Endodermal cell (in vitro differentiated cells): ENCODE measurements at regions not wholly inside any gene's neighbourhood (a gene's known extent, or its start where the extent isn't known, plus 50 kb on each side); places are given as distances from the start of the nearest gene placed in this dataset.
A peak's percentile ranks its signal among the peaks of the same experiment; 100 is the strongest.
"Not testable (repeated sequence)": the region's sequence is repeated elsewhere in the genome, so short reads cannot be mapped to it uniquely, and the experiment has no call there.

Experiments used
- DNase-seq: peaks from one replicate; pipeline ENCODE4 v3.0.0-alpha.2; 2017
- H3K27ac ChIP-seq: 2 replicates; pipeline ENCODE4 v1.5.1; 2013; ENCODE audit warnings: mild to moderate bottlenecking, low read depth, low read length, moderate library complexity
- H3K27me3 ChIP-seq: 2 replicates; pipeline ENCODE4 v1.6.1; 2013; ENCODE audit warnings: mild to moderate bottlenecking, low read length, moderate library complexity; ENCODE audit not compliant: insufficient read depth, control insufficient read depth, poor library complexity, severe bottlenecking
- H3K36me3 ChIP-seq: 2 replicates; pipeline ENCODE4 v1.7.0; 2013; ENCODE audit warnings: mild to moderate bottlenecking, low read length, moderate library complexity; ENCODE audit not compliant: control insufficient read depth, insufficient read depth
- H3K4me1 ChIP-seq: one replicate; pipeline ENCODE4 v1.7.0; 2013; ENCODE audit warnings: low read length; ENCODE audit not compliant: control insufficient read depth, insufficient read depth
- H3K4me3 ChIP-seq: 2 replicates; pipeline ENCODE4 v1.5.1; 2013; ENCODE audit warnings: mild to moderate bottlenecking, low read length, moderate library complexity
- H3K9ac ChIP-seq: 2 replicates; pipeline ENCODE4 v1.6.1; 2013; ENCODE audit warnings: mild to moderate bottlenecking, low read length, moderate library complexity; ENCODE audit not compliant: poor library complexity, severe bottlenecking; ENCODE audit errors: extremely low read depth
- H3K9me3 ChIP-seq: 2 replicates; pipeline ENCODE4 v1.6.1; 2013; ENCODE audit warnings: mild to moderate bottlenecking, low read length, moderate library complexity; ENCODE audit not compliant: control insufficient read depth
- H3K27ac Mint-ChIP-seq: 2 replicates; pipeline ENCODE4 v1.8.0; 2020; ENCODE audit warnings: mixed read lengths
- H3K27me3 Mint-ChIP-seq: 2 replicates; pipeline ENCODE4 v1.8.0; 2021; ENCODE audit warnings: mild to moderate bottlenecking, mixed read lengths; ENCODE audit not compliant: insufficient read depth
- H3K36me3 Mint-ChIP-seq: 2 replicates; pipeline ENCODE4 v1.8.0; 2020; ENCODE audit warnings: low read depth, mixed read lengths
- H3K4me1 Mint-ChIP-seq: 2 replicates; pipeline ENCODE4 v1.8.0; 2020; ENCODE audit warnings: mixed read lengths
- H3K4me3 Mint-ChIP-seq: 2 replicates; pipeline ENCODE4 v1.8.0; 2020; ENCODE audit warnings: mild to moderate bottlenecking, moderate library complexity, mixed read lengths
- H3K9me3 Mint-ChIP-seq: 2 replicates; pipeline ENCODE4 v1.8.0; 2020; ENCODE audit warnings: mild to moderate bottlenecking, mixed read lengths
- WGBS, 2 experiments: methylation state at CpG; one replicate each; pipeline versions ENCODE4 v1.1.5 to v1.1.7; 2013; ENCODE audit warnings: missing lambda C conversion rate in 2 of 2, mixed read lengths in 1 of 2; ENCODE audit not compliant: insufficient coverage in 1 of 2, insufficient read length in 1 of 2; 5-methylcytosine and 5-hydroxymethylcytosine counted together
- TF ChIP-seq, protein P1 (sequence below): fragments of 200-600 bp; sonication (generic); conservative IDR thresholded peaks from 2 replicates; pipeline ENCODE4 v1.5.0; 2021; ENCODE audit warnings: antibody characterized with exemption, mild to moderate bottlenecking

GRCh38 chr6:137282254-137282653 is 63.1 kb upstream of the IFNGR1 start:
- Mint-ChIP-seq H3K27ac (no peak overlapping the region), H3K27me3 (peaks cover 13% of the 10 kb centered on the region), H3K36me3 (no peaks in the 10 kb centered on the region), H3K4me3 (no peak overlapping the region), H3K9me3 (no peaks in the 10 kb centered on the region), H3K4me1 (peaks cover 6% of the 10 kb centered on the region)
- Histone ChIP-seq H3K4me1 (no peaks in the 10 kb centered on the region), H3K4me3 (no peak overlapping the region), H3K9ac (no peak overlapping the region), H3K27me3 (no peaks in the 10 kb centered on the region), H3K9me3 (no peaks in the 10 kb centered on the region), H3K36me3 (no peaks in the 10 kb centered on the region), H3K27ac (no peak overlapping the region)
- WGBS, 2 experiments, result 92 to 96% methylated on average over 8 of the region's 8 CpGs
- TF ChIP-seq, protein P1, sequence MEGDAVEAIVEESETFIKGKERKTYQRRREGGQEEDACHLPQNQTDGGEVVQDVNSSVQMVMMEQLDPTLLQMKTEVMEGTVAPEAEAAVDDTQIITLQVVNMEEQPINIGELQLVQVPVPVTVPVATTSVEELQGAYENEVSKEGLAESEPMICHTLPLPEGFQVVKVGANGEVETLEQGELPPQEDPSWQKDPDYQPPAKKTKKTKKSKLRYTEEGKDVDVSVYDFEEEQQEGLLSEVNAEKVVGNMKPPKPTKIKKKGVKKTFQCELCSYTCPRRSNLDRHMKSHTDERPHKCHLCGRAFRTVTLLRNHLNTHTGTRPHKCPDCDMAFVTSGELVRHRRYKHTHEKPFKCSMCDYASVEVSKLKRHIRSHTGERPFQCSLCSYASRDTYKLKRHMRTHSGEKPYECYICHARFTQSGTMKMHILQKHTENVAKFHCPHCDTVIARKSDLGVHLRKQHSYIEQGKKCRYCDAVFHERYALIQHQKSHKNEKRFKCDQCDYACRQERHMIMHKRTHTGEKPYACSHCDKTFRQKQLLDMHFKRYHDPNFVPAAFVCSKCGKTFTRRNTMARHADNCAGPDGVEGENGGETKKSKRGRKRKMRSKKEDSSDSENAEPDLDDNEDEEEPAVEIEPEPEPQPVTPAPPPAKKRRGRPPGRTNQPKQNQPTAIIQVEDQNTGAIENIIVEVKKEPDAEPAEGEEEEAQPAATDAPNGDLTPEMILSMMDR, result no peak
- DNase-seq, result no peak

- not testable (repeated sequence) for H3K4me3 Mint-ChIP-seq, H3K36me3 ChIP-seq, H3K9me3 Mint-ChIP-seq, H3K27ac ChIP-seq, H3K4me1 Mint-ChIP-seq, H3K4me3 ChIP-seq, H3K36me3 Mint-ChIP-seq, H3K4me1 ChIP-seq, H3K9me3 ChIP-seq, H3K27me3 ChIP-seq, DNase-seq, H3K27ac Mint-ChIP-seq, H3K9ac ChIP-seq
- 89 to 100% methylated on average over 3 to 4 of the region's 4 CpGs for WGBS, 2 experiments
- H3K27me3 Mint-ChIP-seq, result peaks cover 10% of the 10 kb centered on the region
Measured at GRCh38 chr6:137279279-137279678, 60.1 kb upstream of the IFNGR1 start.

- Histone ChIP-seq H3K4me1 (no peaks in the 10 kb centered on the region), H3K9me3 (no peaks in the 10 kb centered on the region), H3K27ac (peak overlapping the region; percentile 60), H3K4me3 (no peak overlapping the region), H3K27me3 (no peaks in the 10 kb centered on the region), H3K36me3 (no peaks in the 10 kb centered on the region), H3K9ac (no peak overlapping the region)
- 48 to 72% methylated on average over 8 to 13 of the region's 14 CpGs for WGBS, 2 experiments
- peak; percentile 88 for DNase-seq
- Mint-ChIP-seq H3K36me3 (no peaks in the 10 kb centered on the region), H3K4me3 (no peak overlapping the region), H3K9me3 (no peaks in the 10 kb centered on the region), H3K27ac (peak overlapping the region; percentile 26), H3K27me3 (peaks cover 5% of the 10 kb centered on the region), H3K4me1 (peaks cover 6% of the 10 kb centered on the region)
- TF ChIP-seq, protein P1, result no peak
Measured at GRCh38 chr6:137277971-137278637, 58.9 kb upstream of the IFNGR1 start.

DNA sequence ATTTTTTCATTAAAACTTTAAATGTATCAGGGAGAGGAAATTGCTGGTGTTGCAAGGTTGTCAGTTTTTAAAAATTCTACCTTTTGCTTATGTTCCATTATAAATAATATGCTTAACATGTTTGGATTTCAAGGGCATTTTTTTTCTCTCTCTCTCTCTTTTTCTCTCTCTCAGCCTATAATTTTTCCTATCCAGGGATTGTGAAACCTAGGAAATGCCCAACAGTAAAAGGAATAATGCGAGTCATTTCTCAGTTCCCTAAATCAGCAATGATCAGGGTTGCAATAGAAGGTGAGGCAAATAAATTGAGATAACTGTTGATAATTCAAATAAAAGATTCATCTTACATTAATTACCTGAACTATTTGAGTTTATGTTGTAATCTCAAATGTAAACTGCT is 53.2 kb upstream of the IFNGR1 start:
- DNase-seq, result no peak
- Histone ChIP-seq H3K4me1 (no peaks in the 10 kb centered on the region), H3K9me3 (no peaks in the 10 kb centered on the region), H3K27me3 (no peaks in the 10 kb centered on the region), H3K9ac (no peak overlapping the region), H3K36me3 (no peaks in the 10 kb centered on the region), H3K4me3 (no peak overlapping the region), H3K27ac (no peak overlapping the region)
- 93% methylated on average over 1 of the region's 1 CpG; no CpG with 5 or more reads in 1 of the 2 experiments for WGBS, 2 experiments
- Mint-ChIP-seq H3K27me3 (no peaks in the 10 kb centered on the region), H3K4me3 (no peak overlapping the region), H3K27ac (no peak overlapping the region), H3K9me3 (no peaks in the 10 kb centered on the region), H3K36me3 (no peaks in the 10 kb centered on the region), H3K4me1 (peaks cover 2% of the 10 kb centered on the region)
- TF ChIP-seq, protein P1, result no peak
